DOHH2 (cell line): ENCODE measurements at regions not wholly inside any gene's neighbourhood (a gene's known extent, or its start where the extent isn't known, plus 50 kb on each side); places are given as distances from the start of the nearest gene placed in this dataset.

ENCODE experiments used
- CTCF ChIP-seq: fragments of 200-600 bp; sonication (generic); IDR thresholded peaks from one replicate; pipeline ENCODE4 v1.5.1; 2014; ENCODE audit warnings: antibody characterized with exemption, mild to moderate bottlenecking, low read depth, low read length; ENCODE audit not compliant: poor library complexity, severe bottlenecking
- EZH2phosphoT487 ChIP-seq: fragments of 200-600 bp; sonication (generic); IDR thresholded peaks from 2 replicates; pipeline ENCODE4 v1.6.1; 2017; ENCODE audit warnings: borderline replicate concordance, mild to moderate bottlenecking, antibody characterized with exemption, low read length, moderate library complexity, mixed read lengths

- TF ChIP-seq CTCF (no peak), EZH2phosphoT487 (no peak)
Measured at GRCh38 chr6:47146431-47147174, 104.5 kb upstream of the ADGRF1 start.
